ENCODE measurements at regions not wholly inside any gene's neighbourhood (a gene's known extent, or its start where the extent isn't known, plus 50 kb on each side); places are given as distances from the start of the nearest gene placed in this dataset.

GRCh38 chr14:97350894-97351731 lies 553.9 kb downstream of the VRK1 start:
- no peak for DNase-seq
- no peaks in the 10 kb centered on the region for H3K4me1 ChIP-seq
- no peak overlapping the region for H3K27ac ChIP-seq

DNA sequence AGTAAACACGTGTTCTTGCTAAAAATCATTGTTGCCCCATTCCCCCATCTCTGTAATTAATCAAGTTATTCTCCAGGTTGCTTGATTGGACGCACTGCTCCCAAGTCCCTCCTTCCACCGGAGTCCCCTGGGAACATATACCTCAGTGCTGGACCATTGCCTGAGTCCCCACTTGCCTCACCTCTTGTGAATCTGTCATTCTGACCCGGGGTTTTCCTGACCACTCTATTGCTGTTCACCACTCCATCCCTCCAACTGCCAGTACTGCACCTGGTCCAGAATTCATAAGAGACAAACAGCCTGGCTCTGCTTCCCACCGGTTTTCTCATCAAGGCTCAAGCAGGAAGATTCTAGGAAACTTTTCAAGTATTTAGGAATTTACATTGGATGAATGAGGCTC lies 555.9 kb downstream of the VRK1 start:
- Histone ChIP-seq H3K9me3 (no peaks in the 10 kb centered on the region), H3K36me3 (no peaks in the 10 kb centered on the region), H3K9ac (ENCODE audit: low read depth in 2 of 2, low read length in 2 of 2) (no peak overlapping the region), H3K4me1 (no peaks in the 10 kb centered on the region), H3K27ac (no peak overlapping the region), H3K4me3 (no peak overlapping the region), H3K27me3 (no peaks in the 10 kb centered on the region)
- TF ChIP-seq, protein P1, sequence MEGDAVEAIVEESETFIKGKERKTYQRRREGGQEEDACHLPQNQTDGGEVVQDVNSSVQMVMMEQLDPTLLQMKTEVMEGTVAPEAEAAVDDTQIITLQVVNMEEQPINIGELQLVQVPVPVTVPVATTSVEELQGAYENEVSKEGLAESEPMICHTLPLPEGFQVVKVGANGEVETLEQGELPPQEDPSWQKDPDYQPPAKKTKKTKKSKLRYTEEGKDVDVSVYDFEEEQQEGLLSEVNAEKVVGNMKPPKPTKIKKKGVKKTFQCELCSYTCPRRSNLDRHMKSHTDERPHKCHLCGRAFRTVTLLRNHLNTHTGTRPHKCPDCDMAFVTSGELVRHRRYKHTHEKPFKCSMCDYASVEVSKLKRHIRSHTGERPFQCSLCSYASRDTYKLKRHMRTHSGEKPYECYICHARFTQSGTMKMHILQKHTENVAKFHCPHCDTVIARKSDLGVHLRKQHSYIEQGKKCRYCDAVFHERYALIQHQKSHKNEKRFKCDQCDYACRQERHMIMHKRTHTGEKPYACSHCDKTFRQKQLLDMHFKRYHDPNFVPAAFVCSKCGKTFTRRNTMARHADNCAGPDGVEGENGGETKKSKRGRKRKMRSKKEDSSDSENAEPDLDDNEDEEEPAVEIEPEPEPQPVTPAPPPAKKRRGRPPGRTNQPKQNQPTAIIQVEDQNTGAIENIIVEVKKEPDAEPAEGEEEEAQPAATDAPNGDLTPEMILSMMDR (IDR thresholded peaks at IDR 0.05) = no peak
- intact Hi-C loops (cut with DNase I) = no loop called here
- DNase-seq = no peak

More at GRCh38 chr14:97350894-97351731, 553.9 kb downstream of the VRK1 start:
- intact Hi-C loops (cut with DNase I) = no loop called here
- Histone ChIP-seq H3K4me3 (no peak overlapping the region), H3K36me3 (no peaks in the 10 kb centered on the region), H3K9ac (ENCODE audit: low read depth in 2 of 2, low read length in 2 of 2) (no peak overlapping the region), H3K27me3 (no peaks in the 10 kb centered on the region), H3K9me3 (no peaks in the 10 kb centered on the region)
- TF ChIP-seq, protein P1 (IDR thresholded peaks at IDR 0.05) = no peak

GRCh38 chr14:97354119-97354722 lies 557.0 kb downstream of the VRK1 start:
- TF ChIP-seq, protein P1 (IDR thresholded peaks at IDR 0.05) = no peak
- H3K9me3 ChIP-seq = no peaks in the 10 kb centered on the region
- intact Hi-C loops (cut with DNase I) = no loop called here

GRCh38 chr14:97359341-97359740 lies 562.2 kb downstream of the VRK1 start:
- intact Hi-C loops (cut with DNase I) = no loop called here
- TF ChIP-seq, protein P1 (IDR thresholded peaks at IDR 0.05) = no peak
- H3K27me3 ChIP-seq = no peaks in the 10 kb centered on the region
- no peak for DNase-seq
- no peaks in the 10 kb centered on the region for H3K36me3 ChIP-seq
- no peak overlapping the region for H3K27ac ChIP-seq
- no peaks in the 10 kb centered on the region for H3K4me1 ChIP-seq
- H3K9ac ChIP-seq (ENCODE audit: low read depth in 2 of 2, low read length in 2 of 2) = no peak overlapping the region
- no peak overlapping the region for H3K4me3 ChIP-seq
- H3K9me3 ChIP-seq = no peaks in the 10 kb centered on the region

More at GRCh38 chr14:97354119-97354722, 557.0 kb downstream of the VRK1 start:
- no peaks in the 10 kb centered on the region for H3K4me1 ChIP-seq
- H3K4me3 ChIP-seq = no peak overlapping the region
- H3K9ac ChIP-seq (ENCODE audit: low read depth in 2 of 2, low read length in 2 of 2) = no peak overlapping the region
- no peaks in the 10 kb centered on the region for H3K27me3 ChIP-seq
- DNase-seq = no peak
- H3K36me3 ChIP-seq = no peaks in the 10 kb centered on the region
- H3K27ac ChIP-seq = no peak overlapping the region

GRCh38 chr14:97361181-97361580 lies 564.0 kb downstream of the VRK1 start:
- Histone ChIP-seq H3K9ac (ENCODE audit: low read depth in 2 of 2, low read length in 2 of 2) (no peak overlapping the region), H3K4me1 (no peaks in the 10 kb centered on the region), H3K9me3 (no peaks in the 10 kb centered on the region), H3K27me3 (no peaks in the 10 kb centered on the region), H3K4me3 (no peak overlapping the region), H3K36me3 (no peaks in the 10 kb centered on the region), H3K27ac (no peak overlapping the region)
- DNase-seq = no peak
- intact Hi-C loops (cut with DNase I) = no loop called here
- TF ChIP-seq, protein P1 (IDR thresholded peaks at IDR 0.05) = no peak

All from colonic mucosa (tissue), 4 donors.